ENCODE measurements at regions not wholly inside any gene's neighbourhood (a gene's known extent, or its start where the extent isn't known, plus 50 kb on each side); places are given as distances from the start of the nearest gene placed in this dataset.

GRCh38 chr4:17029964-17030363 is 131.5 kb upstream of the LDB2 start:
- TF ChIP-seq NANOG (IDR thresholded peaks at IDR 0.05; ENCODE audit: borderline replicate concordance) = no peak
- TF ChIP-seq REST (IDR thresholded peaks at IDR 0.05; ENCODE audit: unreplicated experiment) = no peak
- TF ChIP-seq ZNF462 (CRISPR knock-in tag; IDR thresholded peaks at IDR 0.05) = no peak
- no peak for TF ChIP-seq CREB1 (CRISPR knock-in tag; IDR thresholded peaks at IDR 0.05; ENCODE audit: low read depth)
- TF ChIP-seq, protein P1, sequence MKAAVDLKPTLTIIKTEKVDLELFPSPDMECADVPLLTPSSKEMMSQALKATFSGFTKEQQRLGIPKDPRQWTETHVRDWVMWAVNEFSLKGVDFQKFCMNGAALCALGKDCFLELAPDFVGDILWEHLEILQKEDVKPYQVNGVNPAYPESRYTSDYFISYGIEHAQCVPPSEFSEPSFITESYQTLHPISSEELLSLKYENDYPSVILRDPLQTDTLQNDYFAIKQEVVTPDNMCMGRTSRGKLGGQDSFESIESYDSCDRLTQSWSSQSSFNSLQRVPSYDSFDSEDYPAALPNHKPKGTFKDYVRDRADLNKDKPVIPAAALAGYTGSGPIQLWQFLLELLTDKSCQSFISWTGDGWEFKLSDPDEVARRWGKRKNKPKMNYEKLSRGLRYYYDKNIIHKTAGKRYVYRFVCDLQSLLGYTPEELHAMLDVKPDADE (IDR thresholded peaks at IDR 0.05) = no peak
- TF ChIP-seq JUNB (IDR thresholded peaks at IDR 0.05; ENCODE audit: unreplicated experiment) = no peak
- TF ChIP-seq, protein P2, sequence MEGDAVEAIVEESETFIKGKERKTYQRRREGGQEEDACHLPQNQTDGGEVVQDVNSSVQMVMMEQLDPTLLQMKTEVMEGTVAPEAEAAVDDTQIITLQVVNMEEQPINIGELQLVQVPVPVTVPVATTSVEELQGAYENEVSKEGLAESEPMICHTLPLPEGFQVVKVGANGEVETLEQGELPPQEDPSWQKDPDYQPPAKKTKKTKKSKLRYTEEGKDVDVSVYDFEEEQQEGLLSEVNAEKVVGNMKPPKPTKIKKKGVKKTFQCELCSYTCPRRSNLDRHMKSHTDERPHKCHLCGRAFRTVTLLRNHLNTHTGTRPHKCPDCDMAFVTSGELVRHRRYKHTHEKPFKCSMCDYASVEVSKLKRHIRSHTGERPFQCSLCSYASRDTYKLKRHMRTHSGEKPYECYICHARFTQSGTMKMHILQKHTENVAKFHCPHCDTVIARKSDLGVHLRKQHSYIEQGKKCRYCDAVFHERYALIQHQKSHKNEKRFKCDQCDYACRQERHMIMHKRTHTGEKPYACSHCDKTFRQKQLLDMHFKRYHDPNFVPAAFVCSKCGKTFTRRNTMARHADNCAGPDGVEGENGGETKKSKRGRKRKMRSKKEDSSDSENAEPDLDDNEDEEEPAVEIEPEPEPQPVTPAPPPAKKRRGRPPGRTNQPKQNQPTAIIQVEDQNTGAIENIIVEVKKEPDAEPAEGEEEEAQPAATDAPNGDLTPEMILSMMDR (conservative IDR thresholded peaks at IDR 0.05; ENCODE audit: low read depth in 2 of 2) = no peak
- no peak for TF ChIP-seq POLR2AphosphoS5 (IDR thresholded peaks at IDR 0.05; ENCODE audit: low read depth)
- TF ChIP-seq EZH2phosphoT487 (IDR thresholded peaks at IDR 0.05; ENCODE audit: unreplicated experiment) = no peak
- no peak for TF ChIP-seq ZNF331 (CRISPR knock-in tag; IDR thresholded peaks at IDR 0.05; ENCODE audit: low read depth)
- no peak for TF ChIP-seq EZH2 (IDR thresholded peaks at IDR 0.05; ENCODE audit: low read depth, unreplicated experiment)
- no peak for TF ChIP-seq ZNF114 (CRISPR knock-in tag; IDR thresholded peaks at IDR 0.05)
- no peak for TF ChIP-seq STAT1 (IDR thresholded peaks at IDR 0.05; ENCODE audit: unreplicated experiment)
- peaks cover 8% of the 10 kb centered on the region; the same call in 2 of the 3 replicates for H3K9me3 Mint-ChIP-seq
- no peak overlapping the region for H2AFZ ChIP-seq
- no peak overlapping the region for H3K4me3 Mint-ChIP-seq
- no peak overlapping the region for H3K27ac ChIP-seq (ENCODE audit: low read depth)
- H3K36me3 Mint-ChIP-seq (ENCODE audit: low read depth) = no peaks in the 10 kb centered on the region; the same call in 1 of the 3 replicates
- H3K9me2 ChIP-seq (ENCODE audit: insufficient read depth) = peaks cover 26% of the 10 kb centered on the region
- DNase-seq (ENCODE audit: low spot score) (no peak), ATAC-seq (no peak)
- no peak overlapping the region for H3K27ac Mint-ChIP-seq
- no peak overlapping the region for H3K4me2 ChIP-seq
- H3K27me3 Mint-ChIP-seq (ENCODE audit: insufficient read depth, low read depth, poor library complexity) = no peaks in the 10 kb centered on the region
- no peaks in the 10 kb centered on the region for H3K79me2 ChIP-seq (replicated peaks; ENCODE audit: insufficient read depth)
- no peaks in the 10 kb centered on the region for H3F3A ChIP-seq (replicated peaks; ENCODE audit: low read depth)
- no peaks in the 10 kb centered on the region for H3K36me3 ChIP-seq (ENCODE audit: insufficient read depth)
- H3K4me3 ChIP-seq = no peak overlapping the region
- no peaks in the 10 kb centered on the region for H4K20me1 ChIP-seq (replicated peaks; ENCODE audit: insufficient read depth)
- H3K27me3 ChIP-seq (ENCODE audit: insufficient read depth) = no peaks in the 10 kb centered on the region
- H3K4me1 ChIP-seq (ENCODE audit: insufficient read depth) = peaks cover 22% of the 10 kb centered on the region
- H3K4me1 Mint-ChIP-seq = peaks cover 30% of the 10 kb centered on the region

Measured in GM23338 (cell line).